H1 (cell line): ENCODE measurements at regions not wholly inside any gene's neighbourhood (a gene's known extent, or its start where the extent isn't known, plus 50 kb on each side); places are given as distances from the start of the nearest gene placed in this dataset.

ENCODE experiments used
- E2F6 ChIP-seq: IDR thresholded peaks from 2 replicates; pipeline ENCODE4 v1.6.1; 2012; ENCODE audit warnings: inconsistent platforms
- NANOG ChIP-seq: IDR thresholded peaks from 2 replicates; pipeline ENCODE4 v1.6.1; 2011; ENCODE audit warnings: low read length, low read depth, mild to moderate bottlenecking, inconsistent platforms; ENCODE audit not compliant: insufficient read depth, poor library complexity, severe bottlenecking
- RFX5 ChIP-seq: IDR thresholded peaks from 2 replicates; pipeline ENCODE4 v1.6.1; 2011; ENCODE audit warnings: low read depth, low read length, improper control_type of control experiment, borderline replicate concordance

GRCh38 chr3:15932348-15933300, 134.8 kb upstream of the ANKRD28 start (continued):
- TF ChIP-seq E2F6 (no peak), RFX5 (no peak), NANOG (no peak)
